Adrenal gland (tissue), 5 donors: ENCODE measurements at regions not wholly inside any gene's neighbourhood (a gene's known extent, or its start where the extent isn't known, plus 50 kb on each side); places are given as distances from the start of the nearest gene placed in this dataset.

Experiments
- CTCF ChIP-seq, 6 experiments: fragments of 450-650 bp in 4 of 6; fragments of 200-600 bp in 2 of 6; sonication (generic) in 1 of 6; IDR thresholded peaks; 1 replicate in 5 of 6; 2 replicates in 1 of 6; pipeline versions ENCODE4 v1.5.1 to v1.8.0; 2016 to 2021; ENCODE audit warnings: antibody characterized with exemption in 6 of 6, mild to moderate bottlenecking in 2 of 6, moderate library complexity in 1 of 6
- POLR2A ChIP-seq, 2 donors: fragments of 450-650 bp; IDR thresholded peaks; one replicate each; pipeline ENCODE4 v1.6.1; 2017; ENCODE audit warnings: antibody characterized with exemption in 2 of 2, mild to moderate bottlenecking in 2 of 2, moderate library complexity in 1 of 2
- donor health status: DM: no; HTN: no; CAD: no.

- TF ChIP-seq POLR2A (IDR thresholded peaks at IDR 0.05) (no peak), CTCF (IDR thresholded peaks at IDR 0.05) (no peak)
Observed at GRCh38 chr19:29401712-29402421, 123.9 kb upstream of the VSTM2B start.
